ENCODE measurements at regions not wholly inside any gene's neighbourhood (a gene's known extent, or its start where the extent isn't known, plus 50 kb on each side); places are given as distances from the start of the nearest gene placed in this dataset.
A peak's percentile ranks its signal among the peaks of the same experiment; 100 is the strongest.
"Not testable (repeated sequence)": the region's sequence is repeated elsewhere in the genome, so short reads cannot be mapped to it uniquely, and the experiment has no call there.

DNA sequence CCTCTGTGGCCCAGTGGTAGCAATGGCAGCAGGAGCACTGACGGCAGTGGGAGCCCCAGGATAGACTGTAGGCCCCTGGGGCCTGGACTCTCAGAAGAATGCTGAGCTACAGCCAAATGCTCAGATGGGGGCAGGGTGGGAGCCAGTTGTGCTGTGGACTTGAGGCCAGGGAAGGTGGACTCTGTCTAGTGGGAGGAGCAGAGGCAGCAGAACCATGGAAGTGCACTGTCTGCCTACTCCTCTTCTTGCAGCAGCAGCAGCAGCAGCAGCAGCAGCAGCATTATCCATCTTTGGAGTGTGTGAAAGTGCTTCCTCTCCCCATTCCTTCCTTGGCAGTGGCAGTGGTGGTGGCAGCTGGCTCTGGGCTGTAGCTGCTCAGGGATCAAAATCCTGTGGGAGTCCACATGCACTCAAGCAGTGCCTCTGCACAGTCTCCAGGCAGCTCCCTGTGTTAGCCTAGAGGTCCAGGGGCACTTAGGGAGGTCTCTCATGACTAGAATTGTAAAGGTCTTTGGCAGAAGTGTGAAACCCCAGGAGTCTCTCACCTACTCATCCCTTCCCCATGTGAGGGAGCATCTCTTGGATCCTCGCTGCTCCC lies 917.9 kb upstream of the B3GALT2 start:
- no peak for FAIRE-seq
- DNase-seq (ENCODE audit: low spot score), result no peak

DNA sequence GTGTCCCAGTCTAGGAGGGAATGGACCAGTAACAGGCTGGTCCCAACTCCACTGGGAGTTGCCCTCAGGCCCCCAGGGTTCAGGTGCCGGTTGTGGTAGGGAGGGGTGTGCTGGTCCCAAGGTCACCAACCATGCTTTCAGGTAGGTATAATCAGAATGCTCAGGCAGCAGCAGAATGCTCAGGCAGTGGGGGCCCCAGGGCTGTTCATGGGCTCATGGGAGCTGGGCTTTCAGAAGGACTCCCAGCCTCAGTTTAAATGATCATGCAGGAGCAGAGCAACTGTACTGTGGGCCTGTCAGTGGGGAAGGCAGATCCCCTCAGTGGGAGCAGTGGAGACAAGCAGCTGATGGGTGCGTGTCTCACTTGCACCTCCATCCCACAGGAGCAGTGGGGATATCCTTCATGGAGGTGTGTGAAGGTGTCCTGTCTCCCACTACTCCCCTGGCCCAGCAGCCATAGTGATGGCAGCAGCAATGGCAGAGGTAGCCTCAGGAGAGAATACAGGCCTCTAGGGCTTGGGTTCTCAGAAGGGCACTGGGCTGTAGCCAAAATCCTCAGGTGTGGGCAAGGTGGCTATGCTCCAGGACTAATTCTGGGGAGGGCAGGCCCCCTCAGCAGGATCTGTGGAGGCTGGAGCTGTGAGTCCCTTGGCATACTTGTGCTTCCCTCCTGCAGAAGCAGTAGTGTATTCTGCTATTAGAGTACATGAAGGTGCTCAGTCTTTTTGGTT lies 917.3 kb upstream of the B3GALT2 start:
- FAIRE-seq, result no peak
- no peak for DNase-seq (ENCODE audit: low spot score)

DNA sequence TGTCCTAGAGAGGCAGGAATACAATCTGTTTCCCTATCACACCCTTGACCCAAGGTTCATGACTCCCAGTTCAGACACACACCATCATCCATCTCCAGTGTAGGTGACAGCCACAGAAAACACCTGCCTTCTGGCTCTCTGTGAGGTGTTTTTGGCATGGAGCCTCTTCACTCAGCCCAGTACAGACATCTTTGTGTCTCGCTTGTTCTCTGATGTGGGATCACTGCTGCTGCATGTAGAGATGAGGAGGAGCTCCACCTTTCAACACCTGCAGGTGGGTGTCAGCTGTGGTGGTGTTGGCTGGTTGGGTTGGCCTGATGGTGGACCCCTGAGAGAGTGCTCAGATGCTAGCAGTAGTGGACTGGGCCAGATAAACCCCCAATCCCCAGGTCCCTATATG lies 916.7 kb upstream of the B3GALT2 start:
- DNase-seq (ENCODE audit: low spot score), result no peak
- FAIRE-seq, result no peak

DNA sequence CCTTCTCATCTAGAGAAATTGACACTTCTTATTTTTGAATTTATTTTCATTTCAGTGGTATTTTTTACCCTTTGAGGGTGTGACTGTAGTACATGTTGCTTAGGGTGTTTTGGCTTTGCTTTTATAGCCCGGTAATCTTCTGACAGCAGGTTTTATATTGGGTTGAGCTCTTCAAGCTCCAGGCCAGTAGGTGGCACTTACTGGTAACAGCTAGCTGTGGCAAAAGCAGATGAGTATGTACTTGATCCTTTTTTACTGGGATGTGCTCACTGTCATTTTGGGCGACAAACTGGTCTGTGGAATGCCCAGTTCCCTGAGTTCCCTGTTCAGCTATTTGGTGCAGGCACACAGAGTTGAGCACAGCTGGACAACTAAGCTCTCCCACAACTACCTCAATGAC lies 916.2 kb upstream of the B3GALT2 start:
- FAIRE-seq, result no peak
- DNase-seq (ENCODE audit: low spot score), result no peak

DNA sequence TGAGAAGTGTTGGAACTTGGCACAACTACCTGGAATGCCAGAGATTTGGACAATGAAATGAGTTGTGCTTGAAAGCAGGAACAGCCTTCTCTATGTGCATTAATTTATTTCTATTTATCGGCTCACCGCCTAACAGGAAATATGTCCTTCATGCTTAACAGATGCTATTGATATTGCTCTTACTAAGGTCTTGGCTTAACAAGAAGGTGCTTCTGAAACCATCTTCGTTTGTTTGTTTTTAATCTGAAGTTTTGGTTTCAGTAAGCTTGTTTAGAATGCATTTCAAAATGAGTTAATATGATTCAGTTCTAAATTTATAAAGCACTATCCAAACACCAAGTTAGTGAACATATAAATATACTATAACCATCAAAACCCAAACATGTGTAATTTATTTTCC lies 898.3 kb upstream of the B3GALT2 start:
- FAIRE-seq, result no peak

DNA sequence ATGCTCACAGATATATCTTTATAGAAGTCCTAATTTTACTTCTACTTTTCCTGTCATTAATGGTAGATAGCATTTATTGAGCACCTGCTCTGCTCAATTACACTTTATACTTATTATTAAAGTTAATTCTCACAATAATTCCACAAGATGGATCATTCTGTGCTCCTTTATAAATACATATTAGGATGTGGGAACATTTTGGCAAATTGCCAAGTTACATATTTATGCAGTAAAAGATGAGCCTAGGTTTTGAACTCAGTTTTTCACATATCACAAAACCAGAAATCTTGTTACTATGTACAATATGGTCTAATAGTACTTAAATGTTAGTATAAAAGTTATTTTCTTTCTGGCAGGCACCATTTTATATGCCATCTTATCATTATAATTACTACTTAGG lies 895.0 kb upstream of the B3GALT2 start:
- DNase-seq (ENCODE audit: low spot score) (no peak), FAIRE-seq (no peak)

More for the DNA sequence above, 898.3 kb upstream of the B3GALT2 start:
- DNase-seq (ENCODE audit: low spot score), result no peak

DNA sequence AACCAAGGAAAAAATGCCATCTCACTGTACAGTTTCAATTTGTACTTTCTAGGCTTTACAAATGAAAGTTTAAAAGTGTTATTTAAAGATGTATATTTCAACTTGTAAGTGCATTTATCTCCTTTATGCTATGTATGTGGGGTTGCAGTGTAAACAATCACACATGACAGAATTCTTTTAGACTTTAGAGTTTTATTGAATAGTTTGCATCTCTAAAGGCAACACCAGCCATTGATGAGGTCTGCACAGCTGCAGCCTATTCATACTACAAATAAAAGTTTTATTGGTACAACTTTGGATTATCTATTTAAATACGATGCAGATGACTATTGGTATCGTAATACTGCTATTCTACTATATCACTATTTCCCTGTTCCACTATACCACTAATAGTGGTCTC lies 894.4 kb upstream of the B3GALT2 start:
- FAIRE-seq (no peak), DNase-seq (ENCODE audit: low spot score) (no peak)

DNA sequence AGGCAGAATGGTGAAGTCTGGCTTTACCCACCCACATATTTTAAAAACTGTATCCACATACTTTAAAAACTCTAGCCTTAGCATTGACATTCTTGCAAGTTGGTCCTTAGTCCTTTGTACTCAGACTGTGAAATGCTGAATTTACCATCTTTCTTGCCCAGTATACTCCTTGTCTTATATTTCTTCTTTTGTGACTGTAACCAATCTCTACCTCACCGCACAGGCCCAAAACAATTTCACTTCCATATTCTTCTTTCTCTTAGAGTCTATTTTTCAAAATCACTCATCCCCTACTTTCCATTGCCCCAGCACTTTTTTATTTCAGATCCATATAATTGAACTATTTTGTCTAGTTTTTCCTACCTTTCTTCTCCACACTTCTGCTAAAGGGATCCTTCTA lies 892.4 kb upstream of the B3GALT2 start:
- DNase-seq (ENCODE audit: low spot score), result no peak
- no peak for FAIRE-seq

DNA sequence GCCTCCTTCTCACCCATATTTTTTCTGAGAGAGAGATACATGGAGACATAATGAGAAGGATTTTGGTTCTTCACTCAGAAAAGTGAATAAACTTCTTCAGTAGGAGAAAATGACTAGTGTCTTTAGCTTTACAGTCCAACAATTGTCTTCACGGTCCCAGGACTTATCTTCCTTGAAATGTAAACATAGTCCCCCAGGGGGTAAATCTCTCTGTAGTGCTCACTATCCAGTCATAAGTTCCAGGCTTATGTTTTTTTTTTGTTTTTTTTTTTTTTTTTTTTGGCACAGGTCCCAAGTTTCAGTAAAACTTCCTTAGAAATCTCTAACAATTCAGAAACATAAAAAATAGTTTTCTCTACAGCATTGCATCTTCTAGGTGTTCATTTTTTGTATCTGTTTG lies 890.2 kb upstream of the B3GALT2 start:
- FAIRE-seq (peak; percentile 30), DNase-seq (ENCODE audit: low spot score) (peak; percentile 34)

DNA sequence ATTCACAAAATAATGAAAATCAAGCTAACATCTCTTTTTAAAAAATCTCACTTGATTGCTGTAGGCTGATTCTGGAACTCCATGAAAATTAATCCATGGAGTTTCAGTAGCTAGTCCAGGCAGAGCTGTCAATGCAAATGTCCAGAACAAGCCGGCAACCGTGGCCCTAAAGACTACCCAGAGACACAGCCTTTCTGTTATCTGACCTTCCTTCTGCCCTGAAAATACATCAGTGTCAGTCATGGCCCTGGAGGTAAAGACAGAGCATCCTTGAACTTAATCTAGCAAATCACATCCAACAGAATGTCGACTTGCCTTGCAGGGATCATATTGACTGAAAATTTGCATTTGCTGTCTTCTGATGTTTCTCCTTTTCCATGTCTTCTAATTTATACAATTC lies 887.4 kb upstream of the B3GALT2 start:
- no peak for FAIRE-seq
- DNase-seq (ENCODE audit: low spot score), result no peak

DNA sequence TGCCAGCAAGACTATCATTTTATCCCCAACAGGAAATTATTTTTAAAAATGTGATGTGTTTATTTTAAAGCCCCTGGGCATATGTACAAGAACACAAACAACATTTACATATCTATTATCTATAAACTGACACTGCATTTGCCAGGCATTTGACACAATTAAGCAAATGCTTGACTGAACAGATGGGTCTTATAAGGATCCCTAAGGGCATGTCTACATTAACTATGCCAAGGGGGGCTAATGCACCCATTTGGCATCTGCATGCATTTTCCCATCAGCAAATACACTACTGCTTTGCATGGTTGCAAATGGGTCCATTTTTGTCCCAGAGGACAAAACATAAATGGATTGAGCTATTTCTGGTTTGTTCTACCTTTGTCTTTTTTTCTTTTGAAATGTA lies 884.8 kb upstream of the B3GALT2 start:
- DNase-seq (ENCODE audit: low spot score), result no peak
- FAIRE-seq, result no peak

DNA sequence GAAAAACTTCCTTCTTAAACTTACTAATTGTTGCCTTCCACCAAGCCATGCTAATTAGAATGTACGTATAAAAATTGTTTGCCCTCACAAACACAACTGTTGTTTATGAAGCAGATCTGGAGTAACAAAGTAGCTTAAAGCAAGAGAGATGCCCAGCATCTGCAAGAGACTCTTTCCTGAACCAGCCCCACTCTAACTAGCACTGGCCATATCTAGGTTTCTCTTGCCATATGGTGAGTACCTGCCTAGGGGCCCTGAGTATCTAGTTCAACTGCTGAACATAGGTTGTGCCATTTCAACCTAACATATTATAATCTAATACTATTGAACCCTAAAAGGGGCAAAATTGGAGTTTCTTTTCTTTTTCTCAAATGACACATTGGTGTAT lies 883.4 kb upstream of the B3GALT2 start:
- no peak for DNase-seq (ENCODE audit: low spot score)
- no peak for FAIRE-seq

DNA sequence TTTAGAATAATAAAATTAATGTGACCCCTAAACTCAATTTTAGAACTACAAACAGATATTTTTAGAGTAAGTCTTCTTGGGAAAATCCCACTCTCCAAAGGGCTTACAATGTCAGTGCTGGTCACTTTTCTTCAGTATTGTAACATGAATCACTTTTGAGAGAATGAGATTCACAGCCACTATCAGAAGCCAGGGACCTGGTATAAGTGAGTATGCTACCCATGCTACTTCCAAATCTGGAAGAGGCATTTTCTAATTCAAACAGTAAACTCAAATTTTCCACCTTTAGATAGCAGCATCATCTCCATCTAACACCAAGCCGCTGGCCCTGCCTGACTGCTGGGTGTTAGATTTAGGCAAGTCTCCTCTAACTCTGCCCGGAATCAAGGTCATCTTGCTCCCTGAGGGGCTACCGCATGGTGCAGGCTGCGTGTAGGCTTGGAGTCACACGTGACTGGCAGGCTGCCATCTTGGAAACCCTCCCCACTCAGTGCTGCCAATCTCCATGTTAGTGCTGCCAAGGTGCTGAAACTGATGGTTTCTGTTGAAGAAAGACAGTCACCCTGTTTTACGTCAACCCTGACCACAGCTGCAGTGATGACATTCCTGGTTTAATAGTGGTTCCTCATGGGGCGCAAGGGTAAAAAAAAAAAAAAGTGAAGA lies 882.9 kb upstream of the B3GALT2 start:
- FAIRE-seq (no peak), DNase-seq (ENCODE audit: low spot score) (no peak)

DNA sequence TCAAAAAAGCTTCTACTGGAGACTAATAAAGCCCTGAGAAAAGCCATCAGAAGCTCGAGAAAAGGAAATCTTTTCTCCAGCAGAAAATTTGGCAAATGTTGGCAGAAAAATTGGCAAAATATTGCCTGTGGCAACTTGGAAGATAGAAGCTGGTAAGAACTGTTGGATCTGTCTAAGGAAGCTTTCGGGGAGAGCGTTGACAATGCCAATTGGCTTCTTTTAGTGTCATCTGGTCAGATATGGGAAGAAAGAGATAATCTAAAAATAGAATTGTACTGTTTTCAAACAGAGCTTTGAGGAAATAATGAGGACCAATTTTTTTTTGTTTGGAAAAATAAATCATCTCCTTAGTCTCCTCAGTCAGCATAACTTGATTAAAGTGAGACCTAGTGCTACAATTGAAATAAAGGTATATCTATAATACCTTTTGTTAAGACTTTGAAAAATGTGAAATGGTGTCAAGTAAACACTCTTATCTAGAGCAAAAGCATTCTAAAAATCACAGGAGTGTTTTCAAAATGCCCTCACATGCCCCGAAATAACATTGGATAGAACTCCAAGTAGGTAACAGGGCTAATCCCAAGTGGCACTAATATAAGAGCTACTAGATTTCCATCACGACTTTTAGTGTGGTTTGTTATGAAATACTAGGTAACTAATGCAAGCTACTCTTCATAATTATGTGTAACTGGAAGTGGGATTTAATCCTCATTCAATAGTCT lies 882.2 kb upstream of the B3GALT2 start:
- FAIRE-seq, result no peak
- no peak for DNase-seq (ENCODE audit: low spot score)

DNA sequence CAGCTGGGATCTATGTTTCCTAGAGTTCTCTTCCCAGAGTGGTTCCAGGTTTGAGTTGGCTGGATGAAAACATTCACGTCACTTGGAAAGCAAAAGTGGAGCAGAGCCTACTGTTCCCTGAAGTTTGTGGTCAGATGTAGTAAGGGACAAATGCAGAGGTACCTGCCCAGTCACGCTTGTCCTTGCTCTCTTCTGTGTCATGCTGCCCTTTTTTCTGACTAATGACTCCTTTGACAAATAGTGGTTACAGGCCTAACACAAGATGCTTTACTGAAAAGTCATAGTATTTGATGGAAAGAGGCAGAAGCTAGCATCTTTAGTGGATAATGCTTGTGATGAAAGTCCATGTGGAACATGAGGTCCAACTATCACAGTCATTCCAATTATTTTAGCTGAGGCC lies 881.4 kb upstream of the B3GALT2 start:
- FAIRE-seq (peak; percentile 63), DNase-seq (ENCODE audit: low spot score) (peak; percentile 73)

DNA sequence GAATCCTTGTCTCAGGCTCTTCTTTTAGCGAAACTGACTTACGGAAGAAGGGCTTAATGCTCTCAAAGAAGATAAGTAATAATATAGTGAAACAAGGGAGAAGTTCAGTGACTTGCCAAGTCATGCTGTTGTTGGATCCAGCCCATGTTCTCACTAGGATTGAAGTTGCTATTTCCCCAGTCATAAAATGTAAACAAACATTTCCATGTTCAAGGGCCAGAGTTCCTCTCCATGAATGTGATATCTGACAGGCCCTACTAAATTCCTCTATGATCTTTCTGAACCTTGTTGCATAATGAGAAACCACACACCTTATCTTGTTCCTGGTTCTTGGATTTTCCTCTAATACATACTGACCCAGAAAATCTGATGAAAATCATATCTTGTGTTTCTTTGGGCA lies 876.5 kb upstream of the B3GALT2 start:
- DNase-seq (ENCODE audit: low spot score), result no peak
- FAIRE-seq, result no peak

DNA sequence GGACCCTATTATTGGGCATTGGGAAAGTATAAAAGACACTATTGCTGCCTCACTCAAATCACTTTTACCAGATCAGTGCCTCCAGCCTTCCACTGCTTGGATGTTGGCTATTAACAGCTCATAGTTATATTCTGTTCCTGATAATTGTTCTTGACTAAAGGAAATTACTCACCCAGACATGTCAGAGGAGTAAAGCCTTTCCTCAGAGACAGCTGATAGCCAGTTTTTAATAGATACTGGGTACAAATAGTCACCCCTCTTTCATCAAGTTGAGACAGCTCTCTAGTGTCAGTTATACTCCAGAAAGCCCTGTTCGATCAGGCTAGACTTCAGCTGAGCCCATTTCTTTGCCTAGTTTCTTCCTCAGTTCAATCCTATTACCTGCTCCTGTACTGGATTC lies 876.1 kb upstream of the B3GALT2 start:
- no peak for DNase-seq (ENCODE audit: low spot score)
- FAIRE-seq, result no peak

DNA sequence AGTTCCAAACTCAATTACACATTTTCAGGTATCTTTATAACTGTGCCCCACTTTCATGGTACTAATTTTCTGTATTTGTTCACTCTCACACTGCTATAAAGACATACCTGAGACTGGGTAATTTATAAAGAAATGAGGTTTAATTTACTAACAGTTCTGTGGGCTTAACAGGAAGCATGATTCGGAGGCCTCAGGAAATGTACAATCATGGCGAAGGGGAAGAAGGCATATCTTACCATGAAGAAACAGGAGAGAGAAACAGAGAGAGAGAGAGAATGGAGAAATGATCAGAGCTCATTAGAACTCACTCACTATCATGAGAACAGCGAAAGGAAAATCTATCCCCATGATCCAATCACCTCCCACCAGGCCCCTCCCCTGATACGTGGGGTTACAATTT lies 874.1 kb upstream of the B3GALT2 start:
- FAIRE-seq (no peak), DNase-seq (ENCODE audit: low spot score) (no peak)

DNA sequence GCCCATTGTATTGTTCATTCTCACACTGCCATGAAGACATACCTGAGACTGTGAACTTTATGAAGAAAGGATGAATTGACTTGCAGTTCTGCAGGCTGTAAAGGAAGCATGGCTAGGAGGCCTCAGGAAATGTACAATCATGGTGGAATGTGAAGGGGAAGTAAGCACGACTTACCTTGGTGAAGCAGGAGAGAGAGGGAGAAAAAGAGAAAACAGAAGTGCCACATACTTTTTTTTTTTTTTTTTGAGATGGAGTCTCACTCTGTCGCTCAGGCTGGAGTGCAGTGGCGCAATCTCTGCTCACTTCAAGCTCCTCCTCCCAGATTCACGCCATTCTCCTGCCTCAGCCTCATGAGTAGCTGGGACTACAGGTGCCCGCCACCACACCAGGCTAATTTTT lies 871.9 kb upstream of the B3GALT2 start:
- not testable (repeated sequence) for FAIRE-seq; DNase-seq (ENCODE audit: low spot score)

DNA sequence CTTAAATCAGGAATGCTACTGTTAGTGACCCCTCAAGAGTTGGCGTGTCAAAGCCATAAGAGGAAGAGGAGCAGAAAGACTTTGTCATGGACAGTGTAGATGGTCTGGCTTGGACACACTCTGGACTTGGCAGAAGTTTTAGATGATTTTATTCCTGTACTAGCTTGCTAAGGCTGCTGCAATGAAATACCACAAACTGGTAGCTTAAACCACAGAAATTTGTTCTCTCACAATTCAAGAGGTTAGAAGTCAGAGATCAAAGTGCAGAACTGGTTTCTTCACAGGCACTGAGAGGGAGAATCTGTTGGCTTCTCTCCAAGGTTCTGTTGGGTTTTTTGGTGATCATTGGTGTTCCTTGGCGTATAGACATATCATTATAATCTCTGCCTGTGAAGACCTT lies 869.8 kb upstream of the B3GALT2 start:
- DNase-seq (ENCODE audit: low spot score) (no peak), FAIRE-seq (no peak)

DNA sequence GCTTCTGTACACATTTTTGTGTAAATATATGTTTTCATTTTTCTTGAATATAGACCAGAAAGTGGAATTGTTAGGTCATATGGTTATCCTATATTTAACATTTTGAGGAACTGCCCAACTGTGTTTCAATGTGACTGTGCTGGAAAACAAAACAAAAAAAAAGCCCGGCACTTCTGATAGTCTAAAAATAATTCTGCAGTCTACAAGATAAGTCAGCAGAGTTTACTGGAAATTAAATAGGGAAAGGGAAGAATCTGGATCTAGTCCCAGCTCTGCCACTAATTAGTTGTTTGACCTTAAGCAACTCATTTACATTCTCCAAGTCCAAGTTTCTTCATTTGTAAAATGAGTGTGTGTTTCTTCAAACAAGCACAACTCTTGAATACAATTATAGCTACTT lies 869.1 kb upstream of the B3GALT2 start:
- FAIRE-seq (no peak), DNase-seq (ENCODE audit: low spot score) (no peak)

All from RCC 7860 (cell line).